MM.1S (cell line): ENCODE measurements at regions not wholly inside any gene's neighbourhood (a gene's known extent, or its start where the extent isn't known, plus 50 kb on each side); places are given as distances from the start of the nearest gene placed in this dataset.

Source experiments
- DNase-seq: peaks from one replicate; pipeline ENCODE4 v3.0.0-alpha.2; 2015
- H2AFZ ChIP-seq: fragments of 300-600 bp; sonication (generic); 2 replicates; pipeline ENCODE4 v1.6.0; 2016; ENCODE audit warnings: antibody characterized with exemption, low read length
- H3F3A ChIP-seq: fragments of 300-600 bp; sonication (generic); 2 replicates; pipeline ENCODE4 v1.6.1; 2016; ENCODE audit warnings: mild to moderate bottlenecking, antibody characterized with exemption, low read length, moderate library complexity, mixed read lengths; ENCODE audit not compliant: insufficient read depth
- H3K27ac ChIP-seq: fragments of 300-600 bp; sonication (generic); 2 replicates; pipeline ENCODE4 v1.5.1; 2016; ENCODE audit warnings: mild to moderate bottlenecking, low read length
- H3K27me3 ChIP-seq: fragments of 300-600 bp; sonication (generic); replicated peaks from 2 replicates; pipeline ENCODE4 v1.6.0; 2016; ENCODE audit warnings: low read length; ENCODE audit not compliant: insufficient read depth
- H3K36me3 ChIP-seq: fragments of 300-600 bp; sonication (generic); replicated peaks from 2 replicates; pipeline ENCODE4 v1.6.1; 2016; ENCODE audit warnings: mild to moderate bottlenecking, low read length, mixed read lengths; ENCODE audit not compliant: insufficient read depth
- H3K4me1 ChIP-seq: fragments of 300-600 bp; sonication (generic); 2 replicates; pipeline ENCODE4 v1.6.1; 2016; ENCODE audit warnings: low read length, mixed read lengths
- H3K4me2 ChIP-seq: fragments of 300-600 bp; sonication (generic); 2 replicates; pipeline ENCODE4 v1.6.0; 2016; ENCODE audit warnings: low read depth, low read length
- H3K4me3 ChIP-seq: fragments of 300-600 bp; sonication (generic); 2 replicates; pipeline ENCODE4 v1.5.1; 2016; ENCODE audit warnings: low read length, mixed read lengths
- H3K79me2 ChIP-seq: fragments of 300-600 bp; sonication (generic); 2 replicates; pipeline ENCODE4 v1.6.1; 2016; ENCODE audit warnings: mixed run types, low read length, mixed read lengths
- H3K9ac ChIP-seq: fragments of 300-600 bp; sonication (generic); 2 replicates; pipeline ENCODE4 v1.6.1; 2016; ENCODE audit warnings: low read length, mixed read lengths
- H3K9me2 ChIP-seq: fragments of 300-600 bp; sonication (generic); replicated peaks from 2 replicates; pipeline ENCODE4 v1.6.1; 2016; ENCODE audit warnings: mild to moderate bottlenecking, low read length, mixed read lengths; ENCODE audit not compliant: insufficient read depth
- H3K9me3 ChIP-seq: fragments of 300-600 bp; sonication (generic); replicated peaks from 2 replicates; pipeline ENCODE4 v1.6.1; 2016; ENCODE audit warnings: mild to moderate bottlenecking, low read length, mixed read lengths; ENCODE audit not compliant: insufficient read depth
- H4K20me1 ChIP-seq: fragments of 300-600 bp; sonication (generic); 2 replicates; pipeline ENCODE4 v1.6.1; 2016; ENCODE audit warnings: mild to moderate bottlenecking, low read length, moderate library complexity, mixed read lengths; ENCODE audit not compliant: insufficient read depth
- CTCF ChIP-seq: fragments of 300-600 bp; sonication (generic); IDR thresholded peaks from 2 replicates; pipeline ENCODE4 v1.5.1; 2016; ENCODE audit warnings: antibody characterized with exemption, low read length, mixed read lengths
- EZH2 ChIP-seq: fragments of 300-600 bp; sonication (generic); optimal IDR thresholded peaks from 2 replicates; pipeline ENCODE3; 2017; ENCODE audit warnings: low read depth, mild to moderate bottlenecking, antibody characterized with exemption, low read length, mixed read lengths
- EZH2phosphoT487 ChIP-seq: fragments of 300-600 bp; sonication (generic); IDR thresholded peaks from 2 replicates; pipeline ENCODE4 v1.6.1; 2018; ENCODE audit warnings: antibody characterized with exemption, low read length

GRCh38 chr6:80698459-80698858 is 592.0 kb downstream of the BCKDHB start:
- no peaks in the 10 kb centered on the region for H3F3A ChIP-seq
- no peaks in the 10 kb centered on the region for H4K20me1 ChIP-seq
- H3K9me2 ChIP-seq, result no peaks in the 10 kb centered on the region
- H3K4me3 ChIP-seq, result no peak overlapping the region
- H3K79me2 ChIP-seq, result no peaks in the 10 kb centered on the region
- H3K9me3 ChIP-seq, result no peaks in the 10 kb centered on the region; the same call in 1 of the 2 replicates
- no peak overlapping the region for H2AFZ ChIP-seq
- TF ChIP-seq EZH2 (no peak), EZH2phosphoT487 (no peak), CTCF (no peak)
- H3K36me3 ChIP-seq, result no peaks in the 10 kb centered on the region
- DNase-seq, result no peak
- no peaks in the 10 kb centered on the region for H3K4me1 ChIP-seq
- no peak overlapping the region for H3K27ac ChIP-seq
- H3K9ac ChIP-seq, result no peak overlapping the region
- H3K27me3 ChIP-seq, result no peaks in the 10 kb centered on the region
- H3K4me2 ChIP-seq, result no peak overlapping the region

DNA sequence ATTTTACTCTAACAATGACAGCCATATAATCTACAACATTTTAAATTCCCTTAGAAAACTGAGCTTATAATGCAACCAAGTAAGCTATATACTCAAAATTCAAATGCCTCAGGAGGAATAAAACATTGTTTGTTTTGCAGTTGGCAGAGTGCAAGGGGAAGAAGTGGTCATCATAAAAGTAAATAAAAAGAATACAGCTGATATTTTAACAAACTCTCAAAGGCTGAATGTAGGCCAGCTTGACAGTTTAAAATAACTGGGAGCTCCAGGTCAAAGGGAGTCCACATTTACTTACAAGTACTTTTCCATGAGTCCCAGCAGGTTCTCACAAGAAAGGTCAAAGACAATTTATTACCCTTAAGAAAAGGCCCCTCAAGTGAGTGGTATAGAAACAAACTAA is 589.8 kb downstream of the BCKDHB start:
- no peaks in the 10 kb centered on the region for H3K9me2 ChIP-seq
- TF ChIP-seq CTCF, result no peak
- H3K9ac ChIP-seq, result no peak overlapping the region
- no peaks in the 10 kb centered on the region for H3K79me2 ChIP-seq
- no peak overlapping the region for H3K4me2 ChIP-seq
- no peaks in the 10 kb centered on the region for H3K27me3 ChIP-seq
- H2AFZ ChIP-seq, result no peak overlapping the region
- H3K9me3 ChIP-seq, result no peaks in the 10 kb centered on the region; the same call in 1 of the 2 replicates
- no peaks in the 10 kb centered on the region for H3F3A ChIP-seq
- no peak for DNase-seq
- no peaks in the 10 kb centered on the region for H4K20me1 ChIP-seq
- no peak overlapping the region for H3K4me3 ChIP-seq
- H3K4me1 ChIP-seq, result 0 out of 2 replicates have a peak, but pooled peaks cover 2% of the 10 kb centered on the region
- no peaks in the 10 kb centered on the region for H3K36me3 ChIP-seq
- H3K27ac ChIP-seq, result no peak overlapping the region

DNA sequence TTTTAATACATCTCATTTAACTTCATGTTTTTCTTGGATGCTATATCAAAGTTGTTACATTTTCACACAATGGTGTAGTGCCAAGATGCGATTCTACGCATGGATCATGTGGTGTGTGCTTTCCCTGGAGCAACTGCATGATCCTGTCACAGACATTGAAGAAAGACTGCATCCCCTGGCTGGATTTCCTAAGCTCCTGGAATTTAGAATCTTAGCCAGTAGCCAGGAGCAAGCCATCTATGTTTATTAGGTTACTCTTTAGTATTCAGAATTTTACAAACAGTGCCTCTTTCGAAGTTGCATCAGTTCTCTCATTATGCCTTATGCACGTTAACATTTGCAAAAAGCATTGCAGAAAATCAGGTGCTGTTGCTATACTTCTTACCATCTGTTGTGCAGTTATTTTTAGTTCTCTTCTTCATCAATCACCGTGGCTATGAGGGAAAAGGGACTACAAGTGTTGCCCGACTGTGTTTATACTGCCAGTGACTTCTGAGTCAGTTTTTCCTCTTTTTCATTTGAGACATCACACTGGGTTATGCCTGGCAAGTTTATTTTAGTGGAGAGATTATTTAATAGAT is 584.2 kb downstream of the BCKDHB start:
- no peaks in the 10 kb centered on the region for H3K9me3 ChIP-seq
- H3K9ac ChIP-seq, result no peak overlapping the region
- H3F3A ChIP-seq, result no peaks in the 10 kb centered on the region
- H3K27ac ChIP-seq, result no peak overlapping the region
- no peaks in the 10 kb centered on the region for H3K36me3 ChIP-seq
- H4K20me1 ChIP-seq, result no peaks in the 10 kb centered on the region
- no peaks in the 10 kb centered on the region for H3K79me2 ChIP-seq
- no peak for DNase-seq
- H2AFZ ChIP-seq, result no peak overlapping the region
- H3K9me2 ChIP-seq, result no peaks in the 10 kb centered on the region
- H3K4me2 ChIP-seq, result no peak overlapping the region
- H3K4me1 ChIP-seq, result peaks cover 14% of the 10 kb centered on the region; the same call in 1 of the 2 replicates
- no peaks in the 10 kb centered on the region for H3K27me3 ChIP-seq
- H3K4me3 ChIP-seq, result no peak overlapping the region
- no peak for TF ChIP-seq EZH2
- TF ChIP-seq CTCF, result no peak
- no peak for TF ChIP-seq EZH2phosphoT487
